H1 (cell line): ENCODE measurements at regions not wholly inside any gene's neighbourhood (a gene's known extent, or its start where the extent isn't known, plus 50 kb on each side); places are given as distances from the start of the nearest gene placed in this dataset.

Experiments used
- CTCF ChIA-PET: fragments of 300-600 bp; sonication (Branson Sonifier 250); formaldehyde crosslinking; loops from one replicate; lab custom pipeline; 2021; ENCODE audit not compliant: partially characterized antibody; lab: Charles Lee
- POLR2A ChIA-PET: fragments of 300-600 bp; sonication (Branson Sonifier 250); formaldehyde crosslinking; loops from one replicate; lab custom pipeline; 2021; ENCODE audit warnings: inconsistent platforms; ENCODE audit not compliant: partially characterized antibody; lab: Charles Lee
- DNase-seq, 2 experiments: peaks; one replicate each; pipeline versions ENCODE4 v3.0.0 to v3.0.0-alpha.2; 2010 to 2022; ENCODE audit warnings: low spot score in 2 of 2, low read depth in 1 of 2, mixed read lengths in 1 of 2
- FAIRE-seq: peaks from 2 replicates; lab custom pipeline; 2011; peaks lifted over from hg19 to GRCh38; lab: Jason Lieb, UNC
- H2AFZ ChIP-seq: 2 replicates; pipeline ENCODE4 v1.8.1; 2012; ENCODE audit warnings: low read length, inconsistent platforms
- H2AK5ac ChIP-seq: 2 replicates; pipeline ENCODE4 v1.6.1; 2013; ENCODE audit warnings: low read depth, low read length
- H2BK120ac ChIP-seq: replicated peaks from 2 replicates; pipeline ENCODE3; 2013; ENCODE audit warnings: low read depth, low read length, inconsistent platforms
- H2BK12ac ChIP-seq: 2 replicates; pipeline ENCODE4 v1.6.1; 2013; ENCODE audit warnings: low read depth, low read length
- H2BK15ac ChIP-seq: 2 replicates; pipeline ENCODE4 v1.6.1; 2013; ENCODE audit warnings: low read length
- H2BK20ac ChIP-seq: 2 replicates; pipeline ENCODE4 v1.6.1; 2013; ENCODE audit warnings: low read length
- H2BK5ac ChIP-seq: 2 replicates; pipeline ENCODE4 v1.6.1; 2013; ENCODE audit warnings: low read depth, low read length
- H3K14ac ChIP-seq: 2 replicates; pipeline ENCODE4 v1.6.1; 2013; ENCODE audit warnings: inconsistent platforms; ENCODE audit not compliant: insufficient read length
- H3K18ac ChIP-seq: 2 replicates; pipeline ENCODE4 v1.6.1; 2013; ENCODE audit warnings: low read length; ENCODE audit errors: extremely low read depth
- H3K23ac ChIP-seq: 2 replicates; pipeline ENCODE4 v1.6.1; 2013; ENCODE audit warnings: inconsistent platforms; ENCODE audit not compliant: insufficient read length
- H3K23me2 ChIP-seq: 2 replicates; pipeline ENCODE4 v1.6.1; 2013; ENCODE audit warnings: low read depth, low read length
- H3K27ac ChIP-seq: 2 replicates; pipeline ENCODE4 v1.6.1; 2011; ENCODE audit warnings: low read depth, low read length, inconsistent platforms
- H3K27me3 ChIP-seq, 4 experiments: replicated peaks in 1 of 4; 1 replicate in 1 of 4; 2 replicates in 3 of 4; pipeline versions ENCODE4 v1.6.1 to v1.8.1; 2011 to 2013; ENCODE audit warnings: low read length in 3 of 4, mild to moderate bottlenecking in 3 of 4, inconsistent platforms in 2 of 4, mixed read lengths in 2 of 4, moderate library complexity in 1 of 4; ENCODE audit not compliant: control insufficient read depth in 3 of 4, insufficient read depth in 3 of 4; ENCODE audit errors: extremely low read depth in 1 of 4
- H3K36me3 ChIP-seq, 4 experiments: 2 replicates each; pipeline versions ENCODE4 v1.6.1 to v1.8.1; 2011 to 2013; ENCODE audit warnings: mild to moderate bottlenecking in 4 of 4, low read length in 3 of 4, moderate library complexity in 2 of 4, control low read depth in 1 of 4, inconsistent platforms in 1 of 4; ENCODE audit not compliant: insufficient read depth in 4 of 4, control insufficient read depth in 2 of 4
- H3K4ac ChIP-seq: replicated peaks from 2 replicates; pipeline ENCODE3; 2013; ENCODE audit warnings: low read length, low read depth, mixed read lengths, inconsistent platforms; ENCODE audit not compliant: insufficient read length
- H3K4me1 ChIP-seq, 4 experiments: replicated peaks in 1 of 4; 1 replicate in 1 of 4; 2 replicates in 3 of 4; pipeline versions ENCODE4 v1.6.1 to v1.8.1; 2011 to 2013; ENCODE audit warnings: low read length in 3 of 4, inconsistent platforms in 2 of 4, mixed read lengths in 1 of 4; ENCODE audit not compliant: insufficient read depth in 4 of 4, control insufficient read depth in 3 of 4
- H3K4me2 ChIP-seq, 2 experiments: 2 replicates each; pipeline versions ENCODE4 v1.6.1 to v1.8.1; 2011 to 2013; ENCODE audit warnings: low read depth in 2 of 2, low read length in 2 of 2, control low read depth in 1 of 2, inconsistent platforms in 1 of 2, mild to moderate bottlenecking in 1 of 2; ENCODE audit not compliant: insufficient read depth in 1 of 2
- H3K4me3 ChIP-seq, 4 experiments: fragments of 200-600, 300-600 bp in 1 of 4; sonication (generic), shearing (Covaris generic), sonication (Bioruptor Twin) in 1 of 4; 2 replicates each; pipeline versions ENCODE4 v1.5.1 to v1.8.1; 2011 to 2016; ENCODE audit warnings: low read length in 4 of 4, low read depth in 3 of 4, control low read depth in 2 of 4, inconsistent platforms in 2 of 4, mild to moderate bottlenecking in 2 of 4, mixed read lengths in 1 of 4, moderate library complexity in 1 of 4; ENCODE audit not compliant: insufficient read depth in 2 of 4; ENCODE audit errors: extremely low read depth in 1 of 4
- H3K56ac ChIP-seq: replicated peaks from 2 replicates; pipeline ENCODE3; 2013; ENCODE audit warnings: low read depth, mild to moderate bottlenecking, mixed read lengths, low read length, inconsistent platforms; ENCODE audit not compliant: insufficient read length
- H3K79me1 ChIP-seq: 2 replicates; pipeline ENCODE4 v1.6.1; 2013; ENCODE audit warnings: low read depth, low read length, control low read depth
- H3K79me2 ChIP-seq, 2 experiments: 2 replicates each; pipeline versions ENCODE4 v1.6.1 to v1.8.1; 2012 to 2013; ENCODE audit warnings: low read length in 2 of 2, mild to moderate bottlenecking in 2 of 2, inconsistent platforms in 1 of 2; ENCODE audit not compliant: insufficient read depth in 2 of 2, control insufficient read depth in 1 of 2
- H3K9ac ChIP-seq, 4 experiments: replicated peaks in 1 of 4; 1 replicate in 1 of 4; 2 replicates in 3 of 4; pipeline versions ENCODE4 v1.6.1 to v1.8.1; 2011 to 2013; ENCODE audit warnings: low read depth in 3 of 4, low read length in 3 of 4, control low read depth in 2 of 4, mild to moderate bottlenecking in 2 of 4, moderate library complexity in 2 of 4, inconsistent platforms in 1 of 4; ENCODE audit errors: extremely low read depth in 1 of 4
- H3K9me3 ChIP-seq, 2 experiments: 2 replicates each; pipeline versions ENCODE4 v1.6.1 to v1.8.1; 2012 to 2013; ENCODE audit warnings: mild to moderate bottlenecking in 2 of 2, moderate library complexity in 2 of 2, control low read depth in 1 of 2, inconsistent platforms in 1 of 2, low read depth in 1 of 2, low read length in 1 of 2, mixed read lengths in 1 of 2; ENCODE audit not compliant: insufficient read depth in 2 of 2
- H4K20me1 ChIP-seq, 2 experiments: replicated peaks in 1 of 2; 2 replicates each; pipeline versions ENCODE3 to v1.8.1; 2011 to 2013; ENCODE audit warnings: inconsistent platforms in 2 of 2, low read length in 2 of 2, mild to moderate bottlenecking in 1 of 2; ENCODE audit not compliant: insufficient read depth in 2 of 2, control insufficient read depth in 1 of 2
- H4K5ac ChIP-seq: 2 replicates; pipeline ENCODE4 v1.6.1; 2013; ENCODE audit warnings: low read length, low read depth, mixed read lengths, inconsistent platforms; ENCODE audit not compliant: insufficient read length
- H4K8ac ChIP-seq: 2 replicates; pipeline ENCODE4 v1.8.0; 2013; ENCODE audit warnings: mild to moderate bottlenecking, moderate library complexity, low read length, inconsistent platforms; ENCODE audit not compliant: insufficient read depth; ENCODE audit errors: extremely low read depth
- H4K91ac ChIP-seq: replicated peaks from 2 replicates; pipeline ENCODE3; 2013; ENCODE audit warnings: low read length, mixed read lengths, inconsistent platforms; ENCODE audit not compliant: insufficient read length
- BACH1 ChIP-seq: IDR thresholded peaks from 2 replicates; pipeline ENCODE4 v1.6.1; 2012; ENCODE audit warnings: low read length, improper control_type of control experiment
- E2F6 ChIP-seq: IDR thresholded peaks from 2 replicates; pipeline ENCODE4 v1.6.1; 2012; ENCODE audit warnings: inconsistent platforms
- EP300 ChIP-seq, 2 experiments: IDR thresholded peaks; 1 replicate in 1 of 2; 2 replicates in 1 of 2; pipeline ENCODE4 v1.6.1; 2011 to 2012; ENCODE audit warnings: low read depth in 2 of 2, low read length in 2 of 2, mild to moderate bottlenecking in 2 of 2, borderline replicate concordance in 1 of 2, inconsistent platforms in 1 of 2, moderate library complexity in 1 of 2
- FOSL1 ChIP-seq: IDR thresholded peaks from 2 replicates; pipeline ENCODE4 v1.6.1; 2011; ENCODE audit warnings: mild to moderate bottlenecking, low read depth, low read length, moderate library complexity; ENCODE audit not compliant: insufficient read depth
- GABPA ChIP-seq: IDR thresholded peaks from 2 replicates; pipeline ENCODE4 v1.6.1; 2011; ENCODE audit warnings: mild to moderate bottlenecking, low read length, moderate library complexity, borderline replicate concordance; ENCODE audit not compliant: insufficient read depth
- HDAC6 ChIP-seq: IDR thresholded peaks from one replicate; pipeline ENCODE4 v1.7.1; 2012; ENCODE audit warnings: low read depth, mild to moderate bottlenecking, inconsistent platforms, low read length, moderate library complexity
- JUN ChIP-seq: IDR thresholded peaks from 2 replicates; pipeline ENCODE4 v1.6.1; 2011; ENCODE audit warnings: low read depth, mild to moderate bottlenecking, improper control_type of control experiment, low read length
- SP2 ChIP-seq: IDR thresholded peaks from 2 replicates; pipeline ENCODE4 v1.6.1; 2012; ENCODE audit warnings: mild to moderate bottlenecking, low read length, inconsistent platforms
- SP4 ChIP-seq: IDR thresholded peaks from 2 replicates; pipeline ENCODE4 v1.6.1; 2012; ENCODE audit warnings: low read length, inconsistent platforms
- ZNF274 ChIP-seq: IDR thresholded peaks from 2 replicates; pipeline ENCODE4 v1.7.0; 2012; ENCODE audit warnings: low read length, borderline replicate concordance; ENCODE audit errors: extremely low read depth
- WGBS, 2 experiments: shearing (Covaris generic) in 1 of 2; methylation state at CpG; one replicate each; pipeline versions ENCODE4 v1.1.6 to v1.1.7; 2013 to 2015; ENCODE audit warnings: low lambda C conversion rate in 2 of 2, mixed read lengths in 2 of 2, inconsistent platforms in 1 of 2, low coverage in 1 of 2, missing lambda C conversion rate in 1 of 2; ENCODE audit not compliant: insufficient replicate concordance in 2 of 2, insufficient coverage in 1 of 2, insufficient read length in 1 of 2; ENCODE audit errors: extremely low coverage in 1 of 2, missing lambda C conversion rate in 1 of 2; 5-methylcytosine and 5-hydroxymethylcytosine counted together

GRCh38 chr9:104351726-104352125 lies 152.3 kb upstream of the OR13F1 start:
- Histone ChIP-seq H3K27ac (no peak overlapping the region), H3K23me2 (no peaks in the 10 kb centered on the region), H3K9ac (no peak overlapping the region), H4K5ac (no peak overlapping the region), H3K4me3 (no peak overlapping the region), H3K23ac (no peak overlapping the region), H2BK120ac (no peak overlapping the region), H3K79me1 (no peaks in the 10 kb centered on the region), H3K27me3 (no peaks in the 10 kb centered on the region), H3K4me1 (no peaks in the 10 kb centered on the region), H2BK12ac (no peak overlapping the region), H4K20me1 (no peaks in the 10 kb centered on the region), H3K79me2 (no peaks in the 10 kb centered on the region), H3K4ac (no peak overlapping the region), H3K18ac (no peak overlapping the region), H4K8ac (no peak overlapping the region), H2AK5ac (no peak overlapping the region), H2AFZ (no peak overlapping the region), H3K9me3 (no peaks in the 10 kb centered on the region), H3K4me2 (no peak overlapping the region), H2BK15ac (no peak overlapping the region), H3K14ac (no peak overlapping the region), H3K56ac (no peak overlapping the region), H4K91ac (no peak overlapping the region), H3K36me3 (no peaks in the 10 kb centered on the region), H2BK20ac (no peak overlapping the region), H2BK5ac (no peak overlapping the region)
- no peak for TF ChIP-seq HDAC6
- TF ChIP-seq JUN = no peak
- no peak for TF ChIP-seq ZNF274
- no peak for TF ChIP-seq BACH1
- TF ChIP-seq SP2 = no peak
- TF ChIP-seq FOSL1 = no peak
- TF ChIP-seq GABPA = no peak
- TF ChIP-seq SP4 = no peak
- no peak for TF ChIP-seq EP300 (IDR thresholded peaks at IDR 0.05; ENCODE audit: borderline replicate concordance in 1 of 2, low read depth in 2 of 2, low read length in 2 of 2)
- TF ChIP-seq E2F6 = no peak
- WGBS, 2 experiments = 93% methylated on average over 3 of the region's 3 CpGs; no CpG with 5 or more reads in 1 of the 2 experiments
- ChIA-PET CTCF (interaction anchor here (0.6 kb wide), 1 partner anchor 170 kb away, joined by 3 read pairs; no protein-coding TSS in a partner anchor), POLR2A (no interaction called here)
- DNase-seq = no peak
- FAIRE-seq = no peak
